SK-N-SH treated with all-trans-retinoic acid at 6 μM for 48 hours (cell line): ENCODE measurements at regions not wholly inside any gene's neighbourhood (a gene's known extent, or its start where the extent isn't known, plus 50 kb on each side); places are given as distances from the start of the nearest gene placed in this dataset.

Experiments
- ATAC-seq: fragments of 200-7000 bp; cut with Tn5 transposase; 3 replicates; pipeline ENCODE4 v1.9.1; 2020; ENCODE audit warnings: mild to moderate bottlenecking, moderate library complexity
- ARNTL ChIP-seq: fragments of 450-650 bp; formaldehyde crosslinking; IDR thresholded peaks from 2 replicates; pipeline ENCODE4 v1.5.0; 2020; ENCODE audit warnings: low read depth, mild to moderate bottlenecking, moderate library complexity, borderline replicate concordance
- BACH2 ChIP-seq: fragments of 250-450 bp; sonication (Bioruptor Pico); IDR thresholded peaks from 2 replicates; pipeline ENCODE4 v1.9.0; 2021; ENCODE audit warnings: mild to moderate bottlenecking, borderline replicate concordance
- CSDC2 ChIP-seq: fragments of 250-450 bp; sonication (Bioruptor Pico); IDR thresholded peaks from 2 replicates; pipeline ENCODE4 v1.5.0; 2020; ENCODE audit warnings: mild to moderate bottlenecking, moderate library complexity
- ESRRG ChIP-seq: fragments of 250-450 bp; sonication (Bioruptor Pico); IDR thresholded peaks from 2 replicates; pipeline ENCODE4 v1.6.1; 2021; ENCODE audit warnings: mild to moderate bottlenecking
- GLIS3 ChIP-seq: fragments of 250-450 bp; sonication (Bioruptor Pico); IDR thresholded peaks from 2 replicates; pipeline ENCODE4 v1.5.0; 2020; ENCODE audit warnings: mild to moderate bottlenecking, moderate library complexity
- ISL1 ChIP-seq: fragments of 250-450 bp; sonication (Bioruptor Pico); IDR thresholded peaks from 2 replicates; pipeline ENCODE4 v2.1.2; 2022; ENCODE audit warnings: mild to moderate bottlenecking, moderate library complexity
- OSR1 ChIP-seq: fragments of 250-450 bp; sonication (Bioruptor Pico); IDR thresholded peaks from 2 replicates; pipeline ENCODE4 v1.8.0; 2022; ENCODE audit warnings: moderate library complexity, mild to moderate bottlenecking, inconsistent platforms
- PPARA ChIP-seq: fragments of 250-450 bp; sonication (Bioruptor Pico); IDR thresholded peaks from 2 replicates; pipeline ENCODE4 v1.5.0; 2020; ENCODE audit warnings: mild to moderate bottlenecking, borderline replicate concordance
- RARB ChIP-seq: fragments of 250-450 bp; sonication (Bioruptor Pico); IDR thresholded peaks from 2 replicates; pipeline ENCODE4 v1.8.0; 2021; ENCODE audit warnings: mild to moderate bottlenecking, moderate library complexity
- SNAI2 ChIP-seq: fragments of 250-450 bp; sonication (Bioruptor Pico); IDR thresholded peaks from 2 replicates; pipeline ENCODE4 v1.5.0; 2020; ENCODE audit warnings: mild to moderate bottlenecking, moderate library complexity
- TCF4 ChIP-seq: fragments of 250-450 bp; sonication (Bioruptor Pico); IDR thresholded peaks from 2 replicates; pipeline ENCODE4 v1.8.0; 2021; ENCODE audit warnings: mild to moderate bottlenecking, moderate library complexity, borderline replicate concordance
- TOX ChIP-seq: fragments of 250-450 bp; sonication (Bioruptor Pico); IDR thresholded peaks from 2 replicates; pipeline ENCODE4 v1.8.0; 2021; ENCODE audit warnings: mild to moderate bottlenecking, moderate library complexity, borderline replicate concordance
- ZC3H10 ChIP-seq: fragments of 250-450 bp; sonication (Bioruptor Pico); IDR thresholded peaks from 2 replicates; pipeline ENCODE4 v1.5.1; 2021; ENCODE audit warnings: mild to moderate bottlenecking, moderate library complexity
- ZFP3 ChIP-seq: fragments of 250-450 bp; sonication (Bioruptor Pico); IDR thresholded peaks from 2 replicates; pipeline ENCODE4 v1.5.0; 2020; ENCODE audit warnings: mild to moderate bottlenecking, moderate library complexity
- ZFP30 ChIP-seq: fragments of 450-650 bp; formaldehyde crosslinking; IDR thresholded peaks from 2 replicates; pipeline ENCODE4 v1.5.0; 2022; ENCODE audit warnings: mild to moderate bottlenecking, moderate library complexity
- ZNF565 ChIP-seq: fragments of 450-650 bp; formaldehyde crosslinking; conservative IDR thresholded peaks from 2 replicates; pipeline ENCODE4 v1.5.0; 2020; ENCODE audit warnings: low read depth, mild to moderate bottlenecking, moderate library complexity
- ZNF8 ChIP-seq: fragments of 450-650 bp; formaldehyde crosslinking; IDR thresholded peaks from 2 replicates; pipeline ENCODE4 v1.5.0; 2020; ENCODE audit warnings: mild to moderate bottlenecking, moderate library complexity
- TF ChIP-seq, protein P1 (sequence below): fragments of 250-450 bp; sonication (Bioruptor Pico); IDR thresholded peaks from 2 replicates; pipeline ENCODE4 v1.5.1; 2021; ENCODE audit warnings: mild to moderate bottlenecking, moderate library complexity
- TF ChIP-seq, protein P2 (sequence below): fragments of 250-450 bp; sonication (Bioruptor Pico); IDR thresholded peaks from 2 replicates; pipeline ENCODE4 v1.5.1; 2020; ENCODE audit warnings: low read depth, mild to moderate bottlenecking, moderate library complexity
- TF ChIP-seq, protein P3 (sequence below): fragments of 250-450 bp; sonication (Bioruptor Pico); IDR thresholded peaks from 2 replicates; pipeline ENCODE4 v1.5.0; 2020; ENCODE audit warnings: mild to moderate bottlenecking, moderate library complexity
- TF ChIP-seq, protein P4 (sequence below): fragments of 250-450 bp; sonication (Bioruptor Pico); IDR thresholded peaks from 2 replicates; pipeline ENCODE4 v1.8.0; 2020; ENCODE audit warnings: mild to moderate bottlenecking, moderate library complexity, borderline replicate concordance
- TF ChIP-seq, protein P5 (sequence below): fragments of 250-450 bp; sonication (Bioruptor Pico); IDR thresholded peaks from 2 replicates; pipeline ENCODE4 v1.8.0; 2021; ENCODE audit warnings: low read depth, mild to moderate bottlenecking, moderate library complexity, borderline replicate concordance

DNA sequence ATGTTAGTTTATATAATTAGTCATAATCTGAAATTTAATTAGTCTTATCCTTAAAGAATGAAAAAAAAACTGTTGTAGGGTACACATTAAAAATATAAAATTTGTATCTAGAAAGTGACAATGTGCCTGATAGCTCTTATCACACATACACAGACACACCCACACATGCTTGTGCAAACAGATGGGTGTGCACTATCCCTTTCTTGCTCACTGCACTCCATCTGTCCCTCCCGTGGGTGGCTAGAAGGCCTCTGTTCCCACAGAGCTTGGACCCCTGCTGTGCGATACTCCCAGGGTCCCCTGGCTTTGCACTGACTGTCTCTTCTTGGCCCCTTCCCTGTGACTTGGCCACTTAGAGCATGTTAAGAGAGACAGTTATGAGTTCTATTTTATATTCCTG lies 123.9 kb upstream of the ACKR3 start:
- ATAC-seq: no peak
- no peak for TF ChIP-seq ISL1 (CRISPR knock-in tag)
- no peak for TF ChIP-seq ZNF8 (CRISPR knock-in tag)

DNA sequence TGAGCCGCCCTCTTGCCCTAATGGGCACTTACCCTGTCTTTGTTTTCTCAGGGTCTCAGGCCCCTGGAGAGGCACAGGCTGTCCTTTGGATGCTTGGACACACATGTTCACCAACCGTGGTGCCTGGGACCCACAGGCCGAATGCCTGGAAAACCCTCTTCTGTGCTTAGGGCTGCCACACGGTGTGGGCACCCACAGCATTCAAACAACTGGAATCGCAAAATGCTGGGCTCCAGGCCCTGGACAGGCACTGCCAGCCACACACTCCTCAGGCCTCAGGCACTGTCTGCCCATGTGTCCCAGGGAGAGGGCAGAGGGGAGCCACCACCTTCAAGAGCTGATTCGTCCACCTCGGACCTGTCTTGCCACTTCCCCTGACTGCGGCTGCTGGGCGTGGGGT lies 123.1 kb upstream of the ACKR3 start:
- ATAC-seq: no peak
- TF ChIP-seq CSDC2 (CRISPR knock-in tag) (no peak), OSR1 (no peak), SNAI2 (no peak), ARNTL (no peak), ZC3H10 (CRISPR knock-in tag) (no peak), ESRRG (CRISPR knock-in tag) (no peak), RARB (CRISPR knock-in tag) (no peak), ZFP3 (CRISPR knock-in tag) (no peak), TCF4 (CRISPR knock-in tag) (no peak), ZNF8 (CRISPR knock-in tag) (no peak), BACH2 (no peak), PPARA (CRISPR knock-in tag) (no peak), GLIS3 (no peak), TOX (CRISPR knock-in tag) (no peak), ZFP30 (CRISPR knock-in tag) (no peak), ISL1 (CRISPR knock-in tag) (no peak), ZNF565 (CRISPR knock-in tag) (no peak)
- TF ChIP-seq, protein P1, sequence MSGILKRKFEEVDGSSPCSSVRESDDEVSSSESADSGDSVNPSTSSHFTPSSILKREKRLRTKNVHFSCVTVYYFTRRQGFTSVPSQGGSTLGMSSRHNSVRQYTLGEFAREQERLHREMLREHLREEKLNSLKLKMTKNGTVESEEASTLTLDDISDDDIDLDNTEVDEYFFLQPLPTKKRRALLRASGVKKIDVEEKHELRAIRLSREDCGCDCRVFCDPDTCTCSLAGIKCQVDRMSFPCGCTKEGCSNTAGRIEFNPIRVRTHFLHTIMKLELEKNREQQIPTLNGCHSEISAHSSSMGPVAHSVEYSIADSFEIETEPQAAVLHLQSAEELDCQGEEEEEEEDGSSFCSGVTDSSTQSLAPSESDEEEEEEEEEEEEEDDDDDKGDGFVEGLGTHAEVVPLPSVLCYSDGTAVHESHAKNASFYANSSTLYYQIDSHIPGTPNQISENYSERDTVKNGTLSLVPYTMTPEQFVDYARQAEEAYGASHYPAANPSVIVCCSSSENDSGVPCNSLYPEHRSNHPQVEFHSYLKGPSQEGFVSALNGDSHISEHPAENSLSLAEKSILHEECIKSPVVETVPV (CRISPR knock-in tag): no peak
- TF ChIP-seq, protein P2, sequence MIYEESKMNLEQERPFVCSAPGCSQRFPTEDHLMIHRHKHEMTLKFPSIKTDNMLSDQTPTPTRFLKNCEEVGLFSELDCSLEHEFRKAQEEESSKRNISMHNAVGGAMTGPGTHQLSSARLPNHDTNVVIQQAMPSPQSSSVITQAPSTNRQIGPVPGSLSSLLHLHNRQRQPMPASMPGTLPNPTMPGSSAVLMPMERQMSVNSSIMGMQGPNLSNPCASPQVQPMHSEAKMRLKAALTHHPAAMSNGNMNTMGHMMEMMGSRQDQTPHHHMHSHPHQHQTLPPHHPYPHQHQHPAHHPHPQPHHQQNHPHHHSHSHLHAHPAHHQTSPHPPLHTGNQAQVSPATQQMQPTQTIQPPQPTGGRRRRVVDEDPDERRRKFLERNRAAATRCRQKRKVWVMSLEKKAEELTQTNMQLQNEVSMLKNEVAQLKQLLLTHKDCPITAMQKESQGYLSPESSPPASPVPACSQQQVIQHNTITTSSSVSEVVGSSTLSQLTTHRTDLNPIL (CRISPR knock-in tag): no peak
- TF ChIP-seq, protein P3, sequence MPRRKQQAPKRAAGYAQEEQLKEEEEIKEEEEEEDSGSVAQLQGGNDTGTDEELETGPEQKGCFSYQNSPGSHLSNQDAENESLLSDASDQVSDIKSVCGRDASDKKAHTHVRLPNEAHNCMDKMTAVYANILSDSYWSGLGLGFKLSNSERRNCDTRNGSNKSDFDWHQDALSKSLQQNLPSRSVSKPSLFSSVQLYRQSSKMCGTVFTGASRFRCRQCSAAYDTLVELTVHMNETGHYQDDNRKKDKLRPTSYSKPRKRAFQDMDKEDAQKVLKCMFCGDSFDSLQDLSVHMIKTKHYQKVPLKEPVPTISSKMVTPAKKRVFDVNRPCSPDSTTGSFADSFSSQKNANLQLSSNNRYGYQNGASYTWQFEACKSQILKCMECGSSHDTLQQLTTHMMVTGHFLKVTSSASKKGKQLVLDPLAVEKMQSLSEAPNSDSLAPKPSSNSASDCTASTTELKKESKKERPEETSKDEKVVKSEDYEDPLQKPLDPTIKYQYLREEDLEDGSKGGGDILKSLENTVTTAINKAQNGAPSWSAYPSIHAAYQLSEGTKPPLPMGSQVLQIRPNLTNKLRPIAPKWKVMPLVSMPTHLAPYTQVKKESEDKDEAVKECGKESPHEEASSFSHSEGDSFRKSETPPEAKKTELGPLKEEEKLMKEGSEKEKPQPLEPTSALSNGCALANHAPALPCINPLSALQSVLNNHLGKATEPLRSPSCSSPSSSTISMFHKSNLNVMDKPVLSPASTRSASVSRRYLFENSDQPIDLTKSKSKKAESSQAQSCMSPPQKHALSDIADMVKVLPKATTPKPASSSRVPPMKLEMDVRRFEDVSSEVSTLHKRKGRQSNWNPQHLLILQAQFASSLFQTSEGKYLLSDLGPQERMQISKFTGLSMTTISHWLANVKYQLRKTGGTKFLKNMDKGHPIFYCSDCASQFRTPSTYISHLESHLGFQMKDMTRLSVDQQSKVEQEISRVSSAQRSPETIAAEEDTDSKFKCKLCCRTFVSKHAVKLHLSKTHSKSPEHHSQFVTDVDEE (CRISPR knock-in tag): no peak

DNA sequence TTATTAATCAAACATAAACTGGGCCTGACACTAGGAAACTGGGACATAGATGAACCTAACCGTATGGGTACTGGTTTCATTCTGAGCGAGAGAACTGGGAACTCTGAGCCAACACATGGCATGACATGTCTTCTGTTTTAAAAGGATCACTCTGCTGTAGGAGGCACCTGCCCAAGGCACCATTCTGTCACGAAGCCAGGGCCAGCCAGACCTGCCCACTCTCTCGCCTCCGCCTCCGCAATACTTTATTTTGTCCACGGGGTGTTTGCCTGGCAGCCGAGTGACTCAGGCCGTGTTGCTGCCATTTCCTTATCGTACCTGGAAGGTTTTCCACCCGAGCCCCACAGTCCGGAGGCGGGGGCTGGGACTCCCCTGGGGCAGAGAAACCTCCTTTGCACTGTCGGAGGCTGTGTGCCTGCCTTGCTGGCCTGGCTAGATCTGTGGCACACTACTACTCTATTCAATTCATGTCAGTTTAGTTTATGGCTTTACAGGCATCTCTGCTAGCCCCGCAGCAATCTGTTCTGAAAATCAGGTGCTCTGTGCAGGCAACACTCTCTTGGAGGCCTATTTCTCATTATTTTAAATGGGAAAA lies 120.4 kb upstream of the ACKR3 start:
- ATAC-seq: no peak
- TF ChIP-seq TOX (CRISPR knock-in tag) (no peak), SNAI2 (no peak), TCF4 (CRISPR knock-in tag) (no peak), ZFP30 (CRISPR knock-in tag) (no peak), OSR1 (no peak), GLIS3 (no peak), ESRRG (CRISPR knock-in tag) (no peak), ISL1 (CRISPR knock-in tag) (no peak)
- TF ChIP-seq, protein P4, sequence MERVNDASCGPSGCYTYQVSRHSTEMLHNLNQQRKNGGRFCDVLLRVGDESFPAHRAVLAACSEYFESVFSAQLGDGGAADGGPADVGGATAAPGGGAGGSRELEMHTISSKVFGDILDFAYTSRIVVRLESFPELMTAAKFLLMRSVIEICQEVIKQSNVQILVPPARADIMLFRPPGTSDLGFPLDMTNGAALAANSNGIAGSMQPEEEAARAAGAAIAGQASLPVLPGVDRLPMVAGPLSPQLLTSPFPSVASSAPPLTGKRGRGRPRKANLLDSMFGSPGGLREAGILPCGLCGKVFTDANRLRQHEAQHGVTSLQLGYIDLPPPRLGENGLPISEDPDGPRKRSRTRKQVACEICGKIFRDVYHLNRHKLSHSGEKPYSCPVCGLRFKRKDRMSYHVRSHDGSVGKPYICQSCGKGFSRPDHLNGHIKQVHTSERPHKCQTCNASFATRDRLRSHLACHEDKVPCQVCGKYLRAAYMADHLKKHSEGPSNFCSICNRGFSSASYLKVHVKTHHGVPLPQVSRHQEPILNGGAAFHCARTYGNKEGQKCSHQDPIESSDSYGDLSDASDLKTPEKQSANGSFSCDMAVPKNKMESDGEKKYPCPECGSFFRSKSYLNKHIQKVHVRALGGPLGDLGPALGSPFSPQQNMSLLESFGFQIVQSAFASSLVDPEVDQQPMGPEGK (CRISPR knock-in tag): no peak
- TF ChIP-seq, protein P1 (CRISPR knock-in tag): no peak
- TF ChIP-seq, protein P5, sequence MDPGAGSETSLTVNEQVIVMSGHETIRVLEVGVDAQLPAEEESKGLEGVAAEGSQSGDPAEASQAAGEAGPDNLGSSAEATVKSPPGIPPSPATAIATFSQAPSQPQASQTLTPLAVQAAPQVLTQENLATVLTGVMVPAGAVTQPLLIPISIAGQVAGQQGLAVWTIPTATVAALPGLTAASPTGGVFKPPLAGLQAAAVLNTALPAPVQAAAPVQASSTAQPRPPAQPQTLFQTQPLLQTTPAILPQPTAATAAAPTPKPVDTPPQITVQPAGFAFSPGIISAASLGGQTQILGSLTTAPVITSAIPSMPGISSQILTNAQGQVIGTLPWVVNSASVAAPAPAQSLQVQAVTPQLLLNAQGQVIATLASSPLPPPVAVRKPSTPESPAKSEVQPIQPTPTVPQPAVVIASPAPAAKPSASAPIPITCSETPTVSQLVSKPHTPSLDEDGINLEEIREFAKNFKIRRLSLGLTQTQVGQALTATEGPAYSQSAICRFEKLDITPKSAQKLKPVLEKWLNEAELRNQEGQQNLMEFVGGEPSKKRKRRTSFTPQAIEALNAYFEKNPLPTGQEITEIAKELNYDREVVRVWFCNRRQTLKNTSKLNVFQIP (CRISPR knock-in tag): no peak
- TF ChIP-seq, protein P3 (CRISPR knock-in tag): no peak
